HepG2 (cell line): ENCODE measurements at regions not wholly inside any gene's neighbourhood (a gene's known extent, or its start where the extent isn't known, plus 50 kb on each side); places are given as distances from the start of the nearest gene placed in this dataset.

ENCODE experiments used
- CEBPG ChIP-seq: IDR thresholded peaks from 2 replicates; pipeline ENCODE4 v1.6.1; 2016
- EZH2 ChIP-seq: conservative IDR thresholded peaks from 2 replicates; pipeline ENCODE4 v1.6.1; 2012; ENCODE audit warnings: mild to moderate bottlenecking, low read depth, low read length, moderate library complexity
- HOXA5 ChIP-seq: sonication (generic); formaldehyde crosslinking; IDR thresholded peaks from 2 replicates; pipeline ENCODE4 v1.4.0; 2020; ENCODE audit warnings: missing genetic modification reagents
- MATR3 ChIP-seq: sonication (generic); formaldehyde crosslinking; IDR thresholded peaks from 2 replicates; pipeline ENCODE4 v1.4.0; 2020; ENCODE audit warnings: missing genetic modification reagents
- MTF2 ChIP-seq: sonication (generic); formaldehyde crosslinking; IDR thresholded peaks from 2 replicates; pipeline ENCODE4 v1.5.0; 2020; ENCODE audit warnings: missing genetic modification reagents, borderline replicate concordance
- NFE2 ChIP-seq: sonication (generic); formaldehyde crosslinking; IDR thresholded peaks from 2 replicates; pipeline ENCODE4 v1.4.0; 2020; ENCODE audit warnings: missing genetic modification reagents
- SP4 ChIP-seq: sonication (generic); formaldehyde crosslinking; IDR thresholded peaks from 2 replicates; pipeline ENCODE4 v1.8.1; 2023; ENCODE audit warnings: mild to moderate bottlenecking, missing genetic modification reagents
- ZKSCAN8 ChIP-seq: IDR thresholded peaks from 2 replicates; pipeline ENCODE4 v1.6.1; 2016; ENCODE audit warnings: borderline replicate concordance, missing genetic modification reagents, missing compliant biosample characterization
- ZNF224 ChIP-seq: sonication (generic); formaldehyde crosslinking; IDR thresholded peaks from 2 replicates; pipeline ENCODE4 v1.5.0; 2020; ENCODE audit warnings: mild to moderate bottlenecking, missing genetic modification reagents
- ZNF451 ChIP-seq: sonication (generic); formaldehyde crosslinking; IDR thresholded peaks from 2 replicates; pipeline ENCODE4 v1.5.0; 2020; ENCODE audit warnings: mild to moderate bottlenecking, missing genetic modification reagents
- ZNF746 ChIP-seq: sonication (generic); formaldehyde crosslinking; IDR thresholded peaks from 2 replicates; pipeline ENCODE4 v1.8.0; 2022; ENCODE audit warnings: mild to moderate bottlenecking, missing genetic modification reagents
- ZSCAN20 ChIP-seq: sonication (generic); formaldehyde crosslinking; IDR thresholded peaks from 2 replicates; pipeline ENCODE4 v1.4.0; 2020; ENCODE audit warnings: missing genetic modification reagents, mild to moderate bottlenecking, borderline replicate concordance
- ZSCAN30 ChIP-seq: sonication (generic); formaldehyde crosslinking; IDR thresholded peaks from 2 replicates; pipeline ENCODE4 v1.5.0; 2020; ENCODE audit warnings: mild to moderate bottlenecking, missing genetic modification reagents
- TF ChIP-seq, protein P1 (sequence below): sonication (generic); formaldehyde crosslinking; IDR thresholded peaks from 2 replicates; pipeline ENCODE4 v1.5.1; 2020; ENCODE audit warnings: missing genetic modification reagents, mild to moderate bottlenecking, borderline replicate concordance
- TF ChIP-seq, protein P2 (sequence below): sonication (generic); formaldehyde crosslinking; IDR thresholded peaks from 2 replicates; pipeline ENCODE4 v1.9.0; 2021; ENCODE audit warnings: missing genetic modification reagents, mild to moderate bottlenecking, borderline replicate concordance
- TF ChIP-seq, protein P3 (sequence below): sonication (generic); formaldehyde crosslinking; IDR thresholded peaks from 2 replicates; pipeline ENCODE4 v1.5.0; 2020; ENCODE audit warnings: missing genetic modification reagents
- TF ChIP-seq, protein P4 (sequence below): sonication (generic); formaldehyde crosslinking; conservative IDR thresholded peaks from 2 replicates; pipeline ENCODE4 v1.4.0; 2020; ENCODE audit warnings: mild to moderate bottlenecking, missing genetic modification reagents, moderate library complexity
- TF ChIP-seq, protein P5 (sequence below): fragments of 450-650 bp; IDR thresholded peaks from 2 replicates; pipeline ENCODE4 v1.6.1; 2017
- TF ChIP-seq, protein P6 (sequence below): sonication (generic); formaldehyde crosslinking; IDR thresholded peaks from 2 replicates; pipeline ENCODE4 v1.4.0; 2020; ENCODE audit warnings: missing genetic modification reagents

DNA sequence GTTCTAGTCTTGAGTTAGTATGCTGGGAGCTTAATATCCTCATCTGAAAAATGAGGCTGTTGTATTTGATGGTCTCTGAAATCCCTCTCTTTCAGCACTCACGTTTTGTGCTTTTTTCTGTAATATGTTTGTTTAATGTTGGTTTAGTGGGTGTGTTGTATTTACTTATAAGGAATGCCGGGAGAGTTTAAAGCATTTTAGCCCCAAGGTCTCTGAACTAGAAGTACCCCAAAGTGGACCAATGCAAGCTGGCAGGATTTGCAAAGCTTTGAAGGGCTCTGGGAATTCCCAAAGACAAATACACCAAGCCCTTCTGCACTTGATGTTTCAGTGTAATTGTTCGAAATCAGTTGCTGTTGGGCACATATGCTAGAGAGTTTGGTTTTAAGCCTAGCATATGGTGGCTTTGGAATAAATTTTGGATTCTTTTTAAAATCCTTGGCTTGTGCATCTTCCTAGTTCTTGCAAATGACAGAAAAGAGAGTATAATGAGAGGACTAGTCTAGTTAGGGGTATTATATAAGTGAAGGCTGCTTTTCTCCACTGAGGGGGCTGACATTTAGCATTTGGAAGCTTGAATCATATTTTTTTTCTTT is 371.4 kb upstream of the BOD1L1 start (continued):
- TF ChIP-seq, protein P1, sequence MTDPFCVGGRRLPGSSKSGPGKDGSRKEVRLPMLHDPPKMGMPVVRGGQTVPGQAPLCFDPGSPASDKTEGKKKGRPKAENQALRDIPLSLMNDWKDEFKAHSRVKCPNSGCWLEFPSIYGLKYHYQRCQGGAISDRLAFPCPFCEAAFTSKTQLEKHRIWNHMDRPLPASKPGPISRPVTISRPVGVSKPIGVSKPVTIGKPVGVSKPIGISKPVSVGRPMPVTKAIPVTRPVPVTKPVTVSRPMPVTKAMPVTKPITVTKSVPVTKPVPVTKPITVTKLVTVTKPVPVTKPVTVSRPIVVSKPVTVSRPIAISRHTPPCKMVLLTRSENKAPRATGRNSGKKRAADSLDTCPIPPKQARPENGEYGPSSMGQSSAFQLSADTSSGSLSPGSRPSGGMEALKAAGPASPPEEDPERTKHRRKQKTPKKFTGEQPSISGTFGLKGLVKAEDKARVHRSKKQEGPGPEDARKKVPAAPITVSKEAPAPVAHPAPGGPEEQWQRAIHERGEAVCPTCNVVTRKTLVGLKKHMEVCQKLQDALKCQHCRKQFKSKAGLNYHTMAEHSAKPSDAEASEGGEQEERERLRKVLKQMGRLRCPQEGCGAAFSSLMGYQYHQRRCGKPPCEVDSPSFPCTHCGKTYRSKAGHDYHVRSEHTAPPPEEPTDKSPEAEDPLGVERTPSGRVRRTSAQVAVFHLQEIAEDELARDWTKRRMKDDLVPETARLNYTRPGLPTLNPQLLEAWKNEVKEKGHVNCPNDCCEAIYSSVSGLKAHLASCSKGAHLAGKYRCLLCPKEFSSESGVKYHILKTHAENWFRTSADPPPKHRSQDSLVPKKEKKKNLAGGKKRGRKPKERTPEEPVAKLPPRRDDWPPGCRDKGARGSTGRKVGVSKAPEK (CRISPR knock-in tag): no peak
- TF ChIP-seq CEBPG (CRISPR knock-in tag) (no peak), SP4 (CRISPR knock-in tag) (no peak), ZNF746 (no peak), ZSCAN20 (CRISPR knock-in tag) (no peak), NFE2 (CRISPR knock-in tag) (no peak), ZSCAN30 (CRISPR knock-in tag) (no peak), ZNF451 (no peak), ZKSCAN8 (CRISPR knock-in tag) (no peak), MATR3 (no peak), ZNF224 (no peak), HOXA5 (CRISPR knock-in tag) (no peak), EZH2 (no peak), MTF2 (no peak)
- TF ChIP-seq, protein P2, sequence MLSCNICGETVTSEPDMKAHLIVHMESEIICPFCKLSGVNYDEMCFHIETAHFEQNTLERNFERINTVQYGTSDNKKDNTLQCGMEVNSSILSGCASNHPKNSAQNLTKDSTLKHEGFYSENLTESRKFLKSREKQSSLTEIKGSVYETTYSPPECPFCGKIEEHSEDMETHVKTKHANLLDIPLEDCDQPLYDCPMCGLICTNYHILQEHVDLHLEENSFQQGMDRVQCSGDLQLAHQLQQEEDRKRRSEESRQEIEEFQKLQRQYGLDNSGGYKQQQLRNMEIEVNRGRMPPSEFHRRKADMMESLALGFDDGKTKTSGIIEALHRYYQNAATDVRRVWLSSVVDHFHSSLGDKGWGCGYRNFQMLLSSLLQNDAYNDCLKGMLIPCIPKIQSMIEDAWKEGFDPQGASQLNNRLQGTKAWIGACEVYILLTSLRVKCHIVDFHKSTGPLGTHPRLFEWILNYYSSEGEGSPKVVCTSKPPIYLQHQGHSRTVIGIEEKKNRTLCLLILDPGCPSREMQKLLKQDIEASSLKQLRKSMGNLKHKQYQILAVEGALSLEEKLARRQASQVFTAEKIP (CRISPR knock-in tag): no peak
- TF ChIP-seq, protein P3, sequence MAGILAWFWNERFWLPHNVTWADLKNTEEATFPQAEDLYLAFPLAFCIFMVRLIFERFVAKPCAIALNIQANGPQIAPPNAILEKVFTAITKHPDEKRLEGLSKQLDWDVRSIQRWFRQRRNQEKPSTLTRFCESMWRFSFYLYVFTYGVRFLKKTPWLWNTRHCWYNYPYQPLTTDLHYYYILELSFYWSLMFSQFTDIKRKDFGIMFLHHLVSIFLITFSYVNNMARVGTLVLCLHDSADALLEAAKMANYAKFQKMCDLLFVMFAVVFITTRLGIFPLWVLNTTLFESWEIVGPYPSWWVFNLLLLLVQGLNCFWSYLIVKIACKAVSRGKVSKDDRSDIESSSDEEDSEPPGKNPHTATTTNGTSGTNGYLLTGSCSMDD (CRISPR knock-in tag): no peak
- TF ChIP-seq, protein P4, sequence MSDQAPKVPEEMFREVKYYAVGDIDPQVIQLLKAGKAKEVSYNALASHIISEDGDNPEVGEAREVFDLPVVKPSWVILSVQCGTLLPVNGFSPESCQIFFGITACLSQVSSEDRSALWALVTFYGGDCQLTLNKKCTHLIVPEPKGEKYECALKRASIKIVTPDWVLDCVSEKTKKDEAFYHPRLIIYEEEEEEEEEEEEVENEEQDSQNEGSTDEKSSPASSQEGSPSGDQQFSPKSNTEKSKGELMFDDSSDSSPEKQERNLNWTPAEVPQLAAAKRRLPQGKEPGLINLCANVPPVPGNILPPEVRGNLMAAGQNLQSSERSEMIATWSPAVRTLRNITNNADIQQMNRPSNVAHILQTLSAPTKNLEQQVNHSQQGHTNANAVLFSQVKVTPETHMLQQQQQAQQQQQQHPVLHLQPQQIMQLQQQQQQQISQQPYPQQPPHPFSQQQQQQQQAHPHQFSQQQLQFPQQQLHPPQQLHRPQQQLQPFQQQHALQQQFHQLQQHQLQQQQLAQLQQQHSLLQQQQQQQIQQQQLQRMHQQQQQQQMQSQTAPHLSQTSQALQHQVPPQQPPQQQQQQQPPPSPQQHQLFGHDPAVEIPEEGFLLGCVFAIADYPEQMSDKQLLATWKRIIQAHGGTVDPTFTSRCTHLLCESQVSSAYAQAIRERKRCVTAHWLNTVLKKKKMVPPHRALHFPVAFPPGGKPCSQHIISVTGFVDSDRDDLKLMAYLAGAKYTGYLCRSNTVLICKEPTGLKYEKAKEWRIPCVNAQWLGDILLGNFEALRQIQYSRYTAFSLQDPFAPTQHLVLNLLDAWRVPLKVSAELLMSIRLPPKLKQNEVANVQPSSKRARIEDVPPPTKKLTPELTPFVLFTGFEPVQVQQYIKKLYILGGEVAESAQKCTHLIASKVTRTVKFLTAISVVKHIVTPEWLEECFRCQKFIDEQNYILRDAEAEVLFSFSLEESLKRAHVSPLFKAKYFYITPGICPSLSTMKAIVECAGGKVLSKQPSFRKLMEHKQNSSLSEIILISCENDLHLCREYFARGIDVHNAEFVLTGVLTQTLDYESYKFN: 0 out of 2 replicates have a peak, but pooled peaks have one; percentile 35
- TF ChIP-seq, protein P5, sequence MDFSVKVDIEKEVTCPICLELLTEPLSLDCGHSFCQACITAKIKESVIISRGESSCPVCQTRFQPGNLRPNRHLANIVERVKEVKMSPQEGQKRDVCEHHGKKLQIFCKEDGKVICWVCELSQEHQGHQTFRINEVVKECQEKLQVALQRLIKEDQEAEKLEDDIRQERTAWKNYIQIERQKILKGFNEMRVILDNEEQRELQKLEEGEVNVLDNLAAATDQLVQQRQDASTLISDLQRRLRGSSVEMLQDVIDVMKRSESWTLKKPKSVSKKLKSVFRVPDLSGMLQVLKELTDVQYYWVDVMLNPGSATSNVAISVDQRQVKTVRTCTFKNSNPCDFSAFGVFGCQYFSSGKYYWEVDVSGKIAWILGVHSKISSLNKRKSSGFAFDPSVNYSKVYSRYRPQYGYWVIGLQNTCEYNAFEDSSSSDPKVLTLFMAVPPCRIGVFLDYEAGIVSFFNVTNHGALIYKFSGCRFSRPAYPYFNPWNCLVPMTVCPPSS: no peak
- TF ChIP-seq, protein P6, sequence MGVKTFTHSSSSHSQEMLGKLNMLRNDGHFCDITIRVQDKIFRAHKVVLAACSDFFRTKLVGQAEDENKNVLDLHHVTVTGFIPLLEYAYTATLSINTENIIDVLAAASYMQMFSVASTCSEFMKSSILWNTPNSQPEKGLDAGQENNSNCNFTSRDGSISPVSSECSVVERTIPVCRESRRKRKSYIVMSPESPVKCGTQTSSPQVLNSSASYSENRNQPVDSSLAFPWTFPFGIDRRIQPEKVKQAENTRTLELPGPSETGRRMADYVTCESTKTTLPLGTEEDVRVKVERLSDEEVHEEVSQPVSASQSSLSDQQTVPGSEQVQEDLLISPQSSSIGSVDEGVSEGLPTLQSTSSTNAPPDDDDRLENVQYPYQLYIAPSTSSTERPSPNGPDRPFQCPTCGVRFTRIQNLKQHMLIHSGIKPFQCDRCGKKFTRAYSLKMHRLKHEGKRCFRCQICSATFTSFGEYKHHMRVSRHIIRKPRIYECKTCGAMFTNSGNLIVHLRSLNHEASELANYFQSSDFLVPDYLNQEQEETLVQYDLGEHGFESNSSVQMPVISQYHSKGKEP (CRISPR knock-in tag): no peak
